Stimulated activated CD8-positive, alpha-beta memory T cell treated with anti-CD3 and anti-CD28 coated beads, Interleukin-7, amount 100 ng/mL, for 4 hours (primary cell): ENCODE measurements at regions not wholly inside any gene's neighbourhood (a gene's known extent, or its start where the extent isn't known, plus 50 kb on each side); places are given as distances from the start of the nearest gene placed in this dataset.

Experiments used
- DNase-seq, 2 donors: peaks; one replicate each; pipeline ENCODE4 v3.0.0-alpha.2; 2020; ENCODE audit warnings: low read depth in 2 of 2

- DNase-seq = no peak
Measured at GRCh38 chr13:85665286-85665685, 133.9 kb downstream of the SLITRK6 start.

- DNase-seq = no peak
Measured at GRCh38 chr13:85663856-85664255, 135.4 kb downstream of the SLITRK6 start.

- no peak for DNase-seq
Measured at GRCh38 chr13:85662186-85662585, 137.0 kb downstream of the SLITRK6 start.

- no peak for DNase-seq
Measured at GRCh38 chr13:85661675-85662074, 137.5 kb downstream of the SLITRK6 start.

- DNase-seq = no peak
Measured at GRCh38 chr13:85659493-85659892, 139.7 kb downstream of the SLITRK6 start.

- no peak for DNase-seq
Measured at GRCh38 chr13:85657942-85658341, 141.3 kb downstream of the SLITRK6 start.

GRCh38 chr13:85655040-85655439 lies 144.2 kb downstream of the SLITRK6 start:
- no peak for DNase-seq

GRCh38 chr13:85654227-85654626 lies 145.0 kb downstream of the SLITRK6 start:
- DNase-seq = no peak

GRCh38 chr13:85653681-85654080 lies 145.5 kb downstream of the SLITRK6 start:
- no peak for DNase-seq

GRCh38 chr13:85652491-85652890 lies 146.7 kb downstream of the SLITRK6 start:
- no peak for DNase-seq

- DNase-seq = no peak
Measured at GRCh38 chr13:85651440-85651839, 147.8 kb downstream of the SLITRK6 start.

- DNase-seq = no peak
Measured at GRCh38 chr13:85650613-85651012, 148.6 kb downstream of the SLITRK6 start.

- no peak for DNase-seq
Measured at GRCh38 chr13:85640727-85641126, 158.5 kb downstream of the SLITRK6 start.

- DNase-seq = no peak
Measured at GRCh38 chr13:85638815-85639393, 160.3 kb downstream of the SLITRK6 start.

GRCh38 chr13:85638265-85638664 lies 161.0 kb downstream of the SLITRK6 start:
- no peak for DNase-seq

GRCh38 chr13:85632526-85633195 lies 166.6 kb downstream of the SLITRK6 start:
- no peak for DNase-seq

GRCh38 chr13:85631801-85632200 lies 167.4 kb downstream of the SLITRK6 start:
- no peak for DNase-seq

GRCh38 chr13:85626603-85627002 lies 172.6 kb downstream of the SLITRK6 start:
- DNase-seq = no peak

- DNase-seq = no peak
Measured at GRCh38 chr13:85619321-85619720, 179.9 kb downstream of the SLITRK6 start.

GRCh38 chr13:85618521-85618920 lies 180.7 kb downstream of the SLITRK6 start:
- no peak for DNase-seq

GRCh38 chr13:85616275-85616674 lies 182.9 kb downstream of the SLITRK6 start:
- no peak for DNase-seq

- DNase-seq = no peak
Measured at GRCh38 chr13:85615031-85615430, 184.2 kb downstream of the SLITRK6 start.

GRCh38 chr13:85610024-85610423 lies 189.2 kb downstream of the SLITRK6 start:
- DNase-seq = no peak
